ENCODE measurements at regions not wholly inside any gene's neighbourhood (a gene's known extent, or its start where the extent isn't known, plus 50 kb on each side); places are given as distances from the start of the nearest gene placed in this dataset.
A peak's percentile ranks its signal among the peaks of the same experiment; 100 is the strongest.

- DNase-seq, result no peak
Observed at GRCh38 chr6:68372991-68373390, 262.1 kb upstream of the ADGRB3 start.

- no peak for DNase-seq
Observed at GRCh38 chr6:68368845-68369244, 266.2 kb upstream of the ADGRB3 start.

- no peak for DNase-seq
Observed at GRCh38 chr6:68364271-68364805, 270.7 kb upstream of the ADGRB3 start.

DNA sequence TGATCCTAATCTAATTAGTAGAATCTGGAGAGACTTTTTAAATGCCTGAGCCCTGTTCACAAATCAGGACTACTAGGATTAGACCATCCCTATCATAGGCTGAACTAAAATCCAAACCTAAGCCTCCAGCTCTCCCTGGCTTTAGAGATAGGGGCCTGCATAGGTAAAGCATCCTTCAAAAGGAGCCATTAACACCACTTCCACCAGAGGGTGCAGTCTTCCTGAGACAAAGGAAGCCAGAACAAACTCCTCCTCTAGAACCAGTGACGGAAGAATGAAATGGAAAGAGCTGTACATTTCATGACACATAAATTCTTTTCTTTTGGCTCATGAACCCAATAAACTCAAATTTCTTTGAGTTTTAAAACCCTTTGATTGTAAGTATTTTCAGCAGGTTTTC lies 291.2 kb upstream of the ADGRB3 start:
- DNase-seq, result peak; percentile 33

GRCh38 chr6:68342286-68342685 lies 292.8 kb upstream of the ADGRB3 start:
- no peak for DNase-seq

GRCh38 chr6:68339488-68340131 lies 295.5 kb upstream of the ADGRB3 start:
- DNase-seq, result no peak

- DNase-seq, result no peak
Observed at GRCh38 chr6:68333442-68333841, 301.6 kb upstream of the ADGRB3 start.

- DNase-seq, result no peak
Observed at GRCh38 chr6:68328156-68328555, 306.9 kb upstream of the ADGRB3 start.

GRCh38 chr6:68326762-68327161 lies 308.3 kb upstream of the ADGRB3 start:
- no peak for DNase-seq

DNA sequence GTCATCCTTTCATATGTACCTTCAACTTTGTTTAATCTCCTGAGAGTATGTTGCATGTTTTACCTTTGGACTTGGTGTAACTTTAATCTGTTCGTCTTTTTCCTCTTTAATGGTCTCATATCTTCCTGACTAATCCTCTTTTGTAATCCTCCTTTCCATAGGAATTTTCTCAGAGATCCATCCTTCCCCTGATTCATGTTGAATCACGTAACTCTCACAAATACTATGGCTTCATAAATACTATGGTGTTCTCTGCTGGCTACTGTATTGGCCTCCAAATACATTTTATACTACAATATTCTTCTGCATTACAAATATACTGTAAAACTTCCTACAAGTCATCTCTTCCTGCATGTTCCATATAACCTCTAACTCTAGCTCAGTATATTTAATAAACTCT lies 317.7 kb upstream of the ADGRB3 start:
- no peak for DNase-seq

DNA sequence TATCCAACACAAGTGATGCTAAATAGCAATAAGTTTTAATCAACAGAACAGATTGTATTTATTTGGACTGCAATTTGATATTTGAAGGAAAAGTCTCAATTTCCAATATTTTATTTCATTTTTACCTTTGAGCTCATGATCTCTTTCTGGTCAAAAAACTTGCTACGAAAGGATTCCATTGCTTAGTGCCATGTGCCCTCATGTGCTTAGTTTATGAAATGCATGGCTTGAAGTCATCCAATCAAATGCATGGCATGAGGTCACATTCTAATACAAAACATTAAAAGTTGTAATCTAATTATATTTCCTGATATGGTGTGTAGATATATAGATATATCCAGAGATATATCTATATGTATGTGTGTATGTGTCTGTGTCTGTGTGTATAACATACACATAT lies 321.2 kb upstream of the ADGRB3 start:
- no peak for DNase-seq

GRCh38 chr6:68307301-68307700 lies 327.8 kb upstream of the ADGRB3 start:
- no peak for DNase-seq

DNA sequence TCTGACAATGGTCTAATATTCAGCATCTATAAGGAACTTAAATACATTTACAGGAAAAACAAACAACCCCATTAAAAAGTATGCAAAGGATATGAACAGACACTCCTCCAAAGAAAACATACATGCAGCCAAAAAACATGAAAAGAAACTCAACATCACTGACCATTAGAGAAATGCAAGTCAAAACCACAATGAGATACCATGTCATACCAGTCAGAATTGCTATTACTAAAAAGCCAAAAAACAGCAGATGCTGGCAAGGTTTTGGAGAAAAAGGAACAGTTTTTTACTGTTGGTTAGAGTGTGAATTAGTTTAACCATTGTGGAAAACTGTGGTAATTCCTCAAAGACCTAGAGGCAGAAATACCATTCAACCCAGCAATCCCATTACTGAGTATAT lies 339.0 kb upstream of the ADGRB3 start:
- DNase-seq, result no peak

DNA sequence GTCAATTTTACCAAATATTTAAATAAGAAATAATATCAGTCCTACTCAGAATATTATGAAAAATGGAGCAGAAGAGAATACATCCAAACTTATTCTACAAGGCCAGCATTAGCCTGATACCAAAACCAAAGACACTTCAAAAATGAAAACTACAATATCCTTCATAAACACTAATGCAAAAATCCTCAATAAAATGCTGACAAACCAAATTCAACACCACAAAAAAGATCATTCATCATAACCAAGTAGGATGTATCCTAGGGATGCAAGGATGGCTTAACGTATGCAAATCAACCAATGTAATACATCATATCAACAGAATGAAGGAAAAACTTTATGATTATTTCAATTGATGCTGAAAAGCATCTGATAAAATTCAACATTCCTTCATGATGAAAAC lies 352.4 kb upstream of the ADGRB3 start:
- DNase-seq, result no peak

DNA sequence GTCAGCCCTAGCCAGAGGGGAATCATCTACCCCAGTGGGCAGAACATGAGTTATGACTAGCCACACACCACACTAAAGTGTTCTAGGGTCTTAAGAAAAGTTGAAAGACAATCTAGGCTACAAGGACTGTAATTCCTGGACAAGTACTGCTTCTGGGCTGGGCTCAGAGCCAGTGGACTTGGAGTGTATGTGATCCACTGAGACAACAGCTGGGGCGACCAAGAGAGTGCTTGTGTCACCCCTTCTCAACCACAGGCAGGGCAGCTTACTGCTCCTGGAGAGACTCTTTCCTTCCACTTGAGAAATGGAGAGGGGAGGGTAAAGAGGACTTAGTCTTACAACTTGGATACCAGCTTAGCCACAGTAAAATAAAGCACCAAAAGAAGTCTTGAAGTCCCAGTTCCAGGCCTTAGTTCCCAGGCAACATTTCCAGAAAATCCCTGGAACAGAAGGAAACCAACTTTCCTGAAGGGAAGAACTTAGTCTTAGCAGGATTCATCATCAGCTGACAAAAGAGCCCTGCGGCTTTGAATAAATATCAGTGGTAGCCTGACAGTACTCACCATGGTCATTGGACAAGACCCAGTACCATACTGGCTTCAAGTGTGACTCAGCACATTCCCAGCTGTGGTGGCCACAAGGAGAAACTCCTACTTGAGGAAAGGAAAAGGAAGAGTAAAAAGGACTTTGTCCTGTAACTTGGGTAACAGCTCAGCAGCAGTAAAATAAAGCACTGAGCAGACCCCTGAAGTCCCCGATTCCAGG lies 355.1 kb upstream of the ADGRB3 start:
- DNase-seq, result no peak

- no peak for DNase-seq
Observed at GRCh38 chr6:68273297-68273696, 361.8 kb upstream of the ADGRB3 start.

DNA sequence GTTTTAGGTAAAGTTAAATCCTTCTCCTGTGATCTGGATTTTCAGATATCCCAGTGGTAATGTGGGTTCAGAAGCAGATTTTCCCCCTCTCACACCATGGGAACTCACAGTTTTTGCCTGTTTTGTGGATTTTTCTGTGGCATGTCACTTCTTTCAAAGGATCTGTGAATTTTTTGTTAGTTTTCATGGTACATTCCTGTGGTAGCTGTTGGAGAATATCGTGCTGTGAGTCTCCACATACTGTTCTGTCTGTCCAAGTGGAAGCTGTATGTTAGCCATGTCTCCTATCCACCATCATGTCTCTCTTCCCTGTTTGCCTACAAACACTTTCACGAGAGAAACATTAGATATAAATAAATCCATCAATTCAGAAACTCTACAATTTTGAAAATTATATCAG lies 378.7 kb upstream of the ADGRB3 start:
- no peak for DNase-seq

- DNase-seq, result no peak
Observed at GRCh38 chr6:68252632-68253031, 382.4 kb upstream of the ADGRB3 start.

GRCh38 chr6:68247782-68248181 lies 387.3 kb upstream of the ADGRB3 start:
- DNase-seq, result no peak

DNA sequence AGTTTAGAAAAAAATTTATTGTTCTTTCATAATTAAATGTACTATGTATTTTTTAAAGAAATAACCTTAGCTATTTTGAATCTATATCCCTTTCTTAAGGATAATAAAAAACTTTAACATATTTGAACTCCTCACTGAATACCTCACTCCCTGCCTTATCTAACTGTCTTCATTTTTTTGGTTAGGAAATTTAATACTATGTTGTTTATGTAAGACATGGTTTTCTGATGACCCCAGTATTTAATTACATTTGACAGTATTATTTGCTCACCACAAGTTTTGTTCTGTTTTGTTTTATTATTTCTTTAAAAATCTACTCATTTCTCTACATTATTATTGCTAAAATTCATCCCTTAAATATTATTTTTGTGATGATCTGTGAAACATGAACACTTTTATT lies 394.4 kb upstream of the ADGRB3 start:
- no peak for DNase-seq

DNA sequence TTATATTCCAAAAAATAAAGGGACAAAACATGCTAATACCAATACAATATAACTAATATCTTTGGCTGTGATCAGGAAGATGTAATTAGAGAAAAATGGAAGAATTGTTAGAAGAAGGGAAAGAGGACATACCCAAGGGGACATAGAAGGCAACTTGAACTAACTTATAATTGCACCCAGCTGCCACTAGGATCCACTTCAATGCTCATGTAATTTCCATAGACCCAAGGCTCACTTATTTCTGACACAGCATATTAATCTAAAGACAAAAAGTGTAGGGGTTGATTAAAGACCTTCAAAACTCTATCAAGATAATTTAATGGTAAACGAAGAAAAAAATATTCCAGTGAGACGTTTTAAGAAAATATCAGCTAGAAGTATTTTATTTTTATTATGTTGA lies 396.0 kb upstream of the ADGRB3 start:
- DNase-seq, result no peak

DNA sequence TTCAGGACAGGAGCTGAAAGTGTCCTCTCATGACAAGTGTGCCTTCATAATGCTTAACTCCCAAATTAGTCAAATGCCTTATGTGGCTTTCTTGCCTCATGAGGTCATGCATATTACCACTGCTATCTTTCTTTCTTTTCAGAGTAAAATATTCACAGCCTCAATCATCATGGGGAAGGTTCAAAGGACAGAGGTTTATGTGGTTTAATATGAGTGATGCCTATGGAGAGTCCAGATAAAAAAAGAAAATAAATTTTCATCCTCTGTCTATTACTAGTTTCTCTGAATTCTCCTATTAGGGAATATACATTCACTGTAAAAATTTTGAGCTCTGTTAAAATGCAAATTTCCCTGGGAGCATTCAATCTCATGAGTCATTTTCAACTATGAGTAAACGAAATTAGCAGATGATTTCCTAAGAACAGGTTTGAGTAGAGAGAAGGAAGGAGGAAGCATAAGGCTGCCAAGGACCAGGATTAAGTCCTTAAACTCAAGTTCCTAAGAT lies 396.9 kb upstream of the ADGRB3 start:
- DNase-seq, result no peak

DNA sequence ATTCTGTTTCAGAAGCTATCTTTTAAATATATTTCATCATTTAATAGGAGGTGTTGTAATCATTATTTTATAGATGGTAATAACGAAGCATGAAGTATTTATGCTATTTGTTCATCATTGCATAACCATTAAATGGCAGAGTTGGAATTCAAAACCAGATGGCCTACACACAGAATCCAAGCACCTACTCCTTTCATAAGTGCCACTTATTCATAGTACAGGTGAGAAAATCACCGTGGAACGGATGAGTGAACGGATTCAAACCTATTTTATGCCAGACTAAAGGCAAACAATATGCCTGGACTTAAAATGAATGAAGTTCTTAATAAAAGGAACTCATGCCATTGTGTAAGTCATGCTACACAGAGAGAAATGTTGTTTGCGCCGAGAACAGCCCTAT lies 397.9 kb upstream of the ADGRB3 start:
- no peak for DNase-seq

DNA sequence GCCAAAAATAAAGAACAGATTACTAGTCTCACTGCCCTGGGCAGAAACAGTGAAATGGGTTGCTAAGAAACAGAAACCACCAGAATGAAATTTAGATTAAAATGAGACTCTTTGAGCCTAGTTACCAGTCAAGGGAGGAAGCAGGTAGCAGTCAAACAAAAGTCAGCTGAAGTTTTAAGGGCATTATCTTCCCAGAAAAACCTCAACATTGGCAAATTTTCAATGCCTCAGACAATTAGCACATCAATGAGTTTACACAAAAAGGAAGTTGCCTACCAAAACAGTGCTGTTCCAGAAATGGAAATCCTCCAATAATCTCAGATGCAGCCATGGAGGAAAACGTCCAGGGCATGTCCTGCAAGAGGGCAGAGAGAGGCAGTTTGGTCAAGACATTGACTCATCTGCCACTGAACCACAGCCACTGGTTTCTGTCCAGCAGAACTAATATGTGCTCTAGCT lies 399.7 kb upstream of the ADGRB3 start:
- DNase-seq, result no peak
